GM21423 (cell line): ENCODE measurements at regions not wholly inside any gene's neighbourhood (a gene's known extent, or its start where the extent isn't known, plus 50 kb on each side); places are given as distances from the start of the nearest gene placed in this dataset.
A peak's percentile ranks its signal among the peaks of the same experiment; 100 is the strongest.

Source experiments
- ATAC-seq: cut with Tn5 transposase; IDR thresholded peaks from one replicate; pipeline ENCODE4 v1.9.1; 2021; ENCODE audit warnings: mild to moderate bottlenecking, moderate library complexity; ENCODE audit not compliant: unreplicated experiment

DNA sequence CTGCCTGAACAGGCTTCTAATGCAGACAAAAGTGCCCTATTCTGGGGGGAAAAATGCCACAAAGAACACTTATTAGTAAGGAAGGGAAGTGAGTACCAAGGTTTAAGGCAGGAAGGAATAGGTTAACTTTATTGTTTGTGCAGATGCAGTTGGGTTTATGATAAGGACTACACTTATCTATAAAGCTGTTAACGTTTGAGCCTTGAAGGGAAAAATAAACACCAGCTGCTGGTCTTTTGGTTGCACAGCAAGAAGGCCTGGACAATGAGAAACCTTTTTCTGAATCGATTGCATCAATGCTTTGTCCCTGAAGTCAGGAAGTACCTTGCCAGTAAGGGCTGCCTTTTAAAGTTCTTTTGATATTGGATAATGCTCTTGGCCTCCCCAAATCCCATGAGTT, 407.8 kb downstream of the ATP23 start:
- no peak for ATAC-seq

DNA sequence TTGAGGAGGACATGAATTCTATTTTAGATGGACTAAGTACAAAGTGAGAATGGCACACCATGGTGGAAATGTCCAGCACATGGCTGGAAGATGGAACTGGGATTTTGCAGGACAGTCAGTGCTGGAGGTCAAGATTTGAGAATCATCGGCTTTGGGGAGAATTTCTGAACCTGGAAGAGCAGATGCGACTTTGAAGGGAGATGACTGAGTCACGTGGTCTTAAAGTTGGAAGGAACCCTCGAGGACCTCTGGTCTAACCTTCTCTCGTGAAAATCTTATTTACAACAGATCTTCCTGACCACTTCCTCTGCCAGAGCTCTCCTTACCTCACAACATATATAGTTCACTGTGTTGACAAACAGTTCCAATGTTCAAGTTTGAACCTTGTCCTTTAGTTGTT, 415.4 kb downstream of the ATP23 start:
- ATAC-seq = no peak

DNA sequence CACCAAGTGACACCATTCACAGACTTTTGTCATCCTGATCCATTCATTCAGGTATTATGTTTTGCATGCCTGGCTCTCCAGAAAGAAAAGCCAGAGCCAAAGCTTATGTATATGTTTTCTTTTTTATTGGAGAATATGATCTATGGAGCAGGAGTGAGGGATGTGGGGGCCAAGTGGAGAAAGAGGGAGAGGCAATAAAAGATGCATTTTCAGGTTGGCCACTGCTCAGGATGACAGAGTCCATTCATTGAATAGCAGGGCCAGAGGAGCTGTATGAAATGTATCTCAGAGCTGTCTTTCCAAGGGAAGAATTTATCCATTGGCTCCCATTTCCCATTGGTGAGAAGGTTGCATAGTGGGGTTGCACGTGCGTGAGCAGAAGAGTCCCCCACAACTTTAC, 416.1 kb downstream of the ATP23 start:
- ATAC-seq = no peak

DNA sequence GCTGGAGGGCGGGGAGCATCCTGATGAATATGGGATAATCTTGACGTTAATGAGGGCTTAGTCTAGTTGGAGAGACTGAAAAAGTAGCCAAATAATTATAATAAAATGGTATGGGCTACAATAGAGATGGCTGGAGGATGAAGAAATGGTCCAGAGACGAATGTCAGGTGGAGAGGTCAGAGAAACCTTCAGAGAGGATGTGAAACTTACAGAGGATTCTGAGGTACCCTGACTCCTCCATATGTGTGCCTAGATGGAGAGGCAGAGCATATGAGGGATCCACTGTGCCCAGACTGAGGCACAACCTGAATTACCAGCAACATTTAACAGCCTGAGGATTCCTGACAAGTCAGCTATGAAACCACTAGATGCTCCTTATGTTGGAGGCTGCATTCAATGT, 417.0 kb downstream of the ATP23 start:
- no peak for ATAC-seq

DNA sequence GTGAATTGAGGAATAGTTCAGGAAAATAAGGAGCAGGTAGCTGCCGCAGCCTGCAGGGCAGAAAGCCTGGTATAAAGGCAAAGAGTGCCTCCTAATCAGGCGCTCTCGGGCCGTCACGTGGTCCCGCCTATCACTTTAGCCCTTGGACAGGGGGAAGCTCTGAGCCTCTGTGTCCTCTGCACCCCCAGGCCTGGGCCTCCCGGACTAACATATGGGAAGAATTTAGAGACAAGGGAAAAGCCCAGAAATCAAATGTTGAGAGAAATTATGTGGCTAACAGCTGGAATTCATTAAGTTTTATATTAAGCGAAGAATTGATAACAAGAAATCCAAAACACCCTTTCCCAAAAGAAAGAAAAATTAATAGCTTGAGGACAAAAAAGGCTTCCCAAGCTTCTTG, 417.7 kb downstream of the ATP23 start:
- ATAC-seq = no peak

DNA sequence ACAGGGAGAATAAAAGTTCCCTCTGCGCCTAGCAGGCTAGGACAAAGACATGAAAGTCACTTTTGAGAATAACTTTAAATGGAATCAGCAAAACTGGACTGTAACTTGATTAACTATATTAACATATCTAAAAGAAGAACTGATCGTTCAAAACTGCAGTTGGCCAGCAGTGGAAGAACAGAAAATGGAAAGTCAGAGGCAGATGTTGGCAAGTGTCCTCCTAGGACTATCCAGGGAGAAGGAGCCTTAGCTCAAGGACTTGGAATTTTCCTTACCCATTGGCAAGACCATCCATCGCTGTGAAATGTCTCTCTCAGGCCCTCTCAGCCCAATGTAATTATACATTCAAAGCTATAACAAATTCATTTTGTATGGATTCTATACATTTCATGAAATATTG, 419.7 kb downstream of the ATP23 start:
- ATAC-seq = no peak

DNA sequence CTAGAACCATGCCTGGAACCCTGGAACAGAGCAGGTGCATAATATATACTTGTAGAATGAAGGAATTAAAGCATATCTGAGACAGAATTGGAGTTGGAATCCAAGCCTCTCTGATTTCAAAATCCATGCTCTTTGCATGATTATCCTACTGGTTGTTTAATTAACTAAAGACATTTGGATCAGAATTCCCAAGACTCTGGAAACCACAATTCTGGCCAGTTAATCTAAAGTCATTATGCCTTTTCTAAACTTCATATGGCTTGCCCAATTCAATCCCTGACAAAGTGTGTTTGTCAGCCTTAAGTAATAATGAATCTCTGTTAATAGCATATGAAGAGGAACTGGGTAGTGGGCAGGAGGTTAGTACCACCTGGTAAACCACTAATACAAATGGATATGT, 422.6 kb downstream of the ATP23 start:
- no peak for ATAC-seq

DNA sequence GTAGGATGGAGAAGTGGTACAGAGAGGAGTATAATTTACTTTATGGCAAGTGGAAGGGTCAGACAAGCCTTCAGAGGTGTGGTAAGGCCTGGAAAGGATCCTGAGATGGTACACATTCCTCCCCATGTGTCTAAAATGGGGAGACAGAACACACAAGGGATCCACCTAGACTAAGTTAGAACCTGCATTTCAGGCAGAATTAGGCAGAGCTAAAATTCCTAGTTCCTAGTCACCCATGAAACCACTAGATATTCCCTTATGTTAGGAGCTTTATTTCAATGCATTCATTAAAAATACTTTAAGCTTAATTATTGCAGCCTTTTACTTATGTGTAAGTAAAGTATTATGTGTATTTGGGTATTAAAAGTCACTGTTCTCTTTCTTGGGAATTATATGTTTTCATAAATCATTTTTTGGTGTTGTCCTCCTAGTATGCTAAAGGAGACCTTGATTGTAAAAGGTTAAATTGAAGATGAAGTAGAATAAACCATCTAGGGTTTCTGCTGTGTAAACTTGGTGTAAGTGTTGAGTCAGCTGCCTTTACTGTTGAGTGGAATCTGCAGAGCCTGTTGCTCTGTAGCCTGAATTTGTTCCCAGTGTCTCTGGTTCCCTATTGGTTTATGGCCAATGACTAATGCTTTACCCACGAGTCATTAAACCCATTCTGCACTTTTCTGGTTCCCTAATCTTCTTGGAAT, 423.2 kb downstream of the ATP23 start:
- no peak for ATAC-seq

DNA sequence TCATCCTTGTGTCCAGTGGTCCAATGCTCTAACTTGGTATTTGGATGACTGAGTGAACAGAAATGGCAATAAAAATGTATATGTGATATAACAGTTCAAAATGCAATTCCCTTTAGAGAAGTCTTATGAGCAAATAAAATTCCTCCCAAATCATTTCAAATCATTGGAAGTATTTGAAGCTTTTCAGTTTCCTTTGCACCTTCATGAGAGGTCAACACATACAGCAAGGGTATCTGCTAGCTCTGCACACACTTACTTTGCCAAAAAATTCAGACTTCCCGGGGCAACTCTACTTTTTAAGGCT, 423.7 kb downstream of the ATP23 start:
- no peak for ATAC-seq

DNA sequence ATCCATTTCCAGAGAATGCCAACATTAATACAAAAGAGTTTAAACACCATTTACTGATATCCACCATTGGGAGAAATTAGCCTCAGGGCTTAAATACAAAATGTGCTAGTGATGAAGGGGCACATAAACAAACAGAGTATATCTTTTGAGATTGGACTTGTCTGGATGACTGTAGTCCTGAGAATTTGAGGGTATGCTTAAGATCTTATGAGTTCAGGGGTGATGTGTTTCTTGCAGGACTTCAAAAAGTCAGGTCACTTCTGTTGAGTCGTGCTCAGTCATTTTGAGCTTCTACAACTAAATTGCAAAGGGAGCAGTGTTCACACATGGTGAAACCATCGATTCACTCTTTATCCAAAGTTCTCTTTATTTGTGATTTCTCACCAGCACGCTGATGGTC, 425.7 kb downstream of the ATP23 start:
- no peak for ATAC-seq

DNA sequence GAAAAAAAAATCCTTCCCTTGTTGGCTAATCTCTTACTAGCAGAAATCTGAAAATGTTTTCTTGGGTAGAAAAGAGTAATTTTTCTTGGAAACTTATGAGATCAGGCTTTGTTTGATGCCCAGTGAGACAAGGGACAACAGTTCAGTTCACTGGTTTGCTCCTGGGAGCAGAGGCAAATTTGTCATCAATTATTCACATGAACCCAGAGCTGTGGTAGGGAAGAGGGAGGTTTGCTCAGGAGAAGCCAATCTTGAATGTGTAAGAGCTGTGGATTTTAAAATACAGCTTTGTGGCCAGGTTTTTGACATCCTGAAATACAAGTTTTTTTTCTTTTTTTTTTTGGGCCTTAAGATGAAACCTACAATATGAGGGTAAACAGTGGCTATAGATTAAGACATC, 426.6 kb downstream of the ATP23 start:
- ATAC-seq = no peak

DNA sequence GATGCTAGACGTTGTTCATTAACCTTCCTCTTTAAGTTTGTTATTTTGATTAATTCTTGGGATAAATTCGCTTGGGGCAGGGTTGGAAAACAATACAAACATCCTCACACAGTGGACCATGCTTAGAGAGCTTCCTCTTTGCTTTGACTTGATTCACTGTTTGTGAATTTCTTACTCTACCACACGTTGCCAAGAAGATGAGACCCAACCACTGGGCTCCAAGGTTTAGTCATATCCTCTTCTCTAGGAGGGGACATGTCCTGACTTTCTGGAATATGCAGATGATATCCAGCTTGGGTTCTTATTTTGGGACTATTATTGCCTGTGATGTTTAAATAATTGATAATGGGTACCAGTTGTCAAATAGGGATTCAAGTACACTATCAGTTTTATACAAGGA, 428.2 kb downstream of the ATP23 start:
- ATAC-seq = no peak

DNA sequence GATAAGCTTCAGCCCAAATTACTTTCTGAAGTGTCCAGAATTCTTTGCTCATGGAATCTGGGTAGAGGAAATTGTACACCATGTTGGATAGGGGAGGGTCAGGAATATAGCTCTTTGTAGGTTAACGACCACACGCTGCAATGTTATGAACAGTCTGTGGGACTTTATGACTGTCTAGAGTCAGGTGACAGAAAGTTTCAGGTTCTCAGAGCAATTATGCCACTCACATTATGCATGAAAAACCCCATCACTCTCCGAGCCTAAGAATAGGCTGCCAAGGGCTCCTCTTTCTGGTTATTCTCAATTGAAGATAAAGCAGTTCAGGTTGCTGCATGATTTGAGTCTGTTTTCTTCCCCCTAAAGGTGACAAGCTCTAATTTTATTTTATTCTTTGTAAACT, 430.9 kb downstream of the ATP23 start:
- peak; percentile 72 for ATAC-seq

DNA sequence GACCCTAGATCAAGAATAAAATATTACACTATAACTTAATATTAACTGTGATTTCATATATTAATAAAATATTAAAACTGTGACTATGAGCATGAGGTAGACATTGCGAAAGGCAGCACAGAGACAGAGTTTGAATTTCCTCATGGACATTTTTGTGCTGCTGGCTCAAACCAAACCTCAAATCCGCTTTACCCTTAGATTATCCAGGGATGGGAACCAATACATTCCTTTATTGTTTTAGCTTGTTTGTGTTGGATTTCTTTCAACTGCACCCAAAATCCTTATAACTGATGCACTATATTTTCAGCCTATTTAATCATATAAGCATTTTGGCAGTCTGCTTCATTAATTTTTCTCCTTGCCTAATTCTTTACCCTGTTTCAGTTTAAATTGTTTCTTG, 436.7 kb downstream of the ATP23 start:
- no peak for ATAC-seq

DNA sequence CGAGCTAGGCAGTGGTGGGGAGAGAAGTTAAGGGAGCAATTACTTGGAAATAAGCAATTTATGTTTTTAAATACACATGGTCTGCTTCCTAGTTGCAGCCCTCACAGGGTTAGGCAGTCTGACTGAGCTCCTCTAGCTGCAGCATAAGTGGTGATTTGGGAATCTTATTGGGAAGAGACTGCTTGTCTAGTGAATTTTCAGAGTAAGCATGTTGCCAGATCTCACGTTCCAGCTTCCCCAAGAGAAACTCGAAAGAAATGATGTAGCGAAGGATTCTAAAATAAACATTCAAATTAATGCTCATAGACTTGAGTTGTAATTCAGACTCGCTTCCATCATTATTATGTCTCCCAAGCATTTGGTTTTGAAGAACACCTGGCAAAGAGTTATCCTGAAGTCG, 440.2 kb downstream of the ATP23 start:
- ATAC-seq = no peak

DNA sequence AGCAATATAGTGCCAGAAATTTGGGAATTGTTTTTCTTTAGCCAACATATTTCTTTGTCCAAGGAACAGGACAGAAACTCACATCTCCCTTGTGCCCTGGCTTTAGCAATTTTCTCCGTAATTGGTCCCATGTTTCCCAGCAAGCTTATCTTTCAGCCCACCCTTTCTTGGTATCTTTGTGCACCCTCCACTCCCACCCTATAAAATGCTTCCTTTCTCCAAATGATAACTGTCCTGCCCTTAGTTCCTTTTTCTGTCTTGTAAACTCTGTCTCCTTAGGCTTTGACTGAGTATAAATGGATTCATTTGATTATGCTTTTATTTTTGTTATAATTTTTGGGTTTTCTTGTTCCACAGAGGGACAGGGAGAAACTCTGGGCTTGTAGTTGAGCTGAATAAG, 442.8 kb downstream of the ATP23 start:
- no peak for ATAC-seq

DNA sequence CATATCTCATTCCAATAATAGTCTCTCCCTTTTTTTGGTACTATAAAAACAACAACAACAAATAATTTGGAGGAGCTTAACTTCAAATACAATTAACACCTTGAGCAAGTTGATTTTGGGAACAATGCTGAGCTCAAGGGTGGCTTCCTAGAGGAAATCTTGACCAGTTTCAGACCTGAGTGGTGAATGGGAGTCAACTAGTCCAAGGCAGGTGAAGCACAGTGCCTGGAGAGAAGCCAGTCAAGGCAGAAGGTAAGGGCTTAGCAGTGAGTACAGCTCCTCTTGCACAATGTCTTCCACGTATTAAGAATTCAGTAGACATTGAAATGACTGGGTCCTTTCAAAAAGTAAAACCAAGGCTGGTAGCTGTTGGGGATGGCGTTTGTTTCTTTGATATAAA, 444.8 kb downstream of the ATP23 start:
- no peak for ATAC-seq

DNA sequence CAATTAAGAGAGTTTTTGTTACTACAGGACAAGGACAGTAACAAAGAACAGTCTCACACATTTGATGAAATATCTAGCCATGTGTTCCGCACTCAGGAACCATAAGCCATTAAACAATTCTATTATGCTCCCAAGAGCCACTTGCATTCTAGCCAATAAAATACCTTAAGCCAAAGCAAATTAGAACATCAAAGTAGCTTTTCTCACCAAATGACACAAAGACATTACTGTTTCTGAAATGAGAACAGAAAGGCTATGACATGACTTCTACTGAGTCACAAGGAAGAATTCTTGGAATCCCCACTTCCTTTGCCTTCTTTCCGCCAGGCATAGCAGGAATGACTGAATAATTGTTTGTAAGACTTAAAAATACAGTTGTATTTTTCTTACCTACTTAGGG, 445.8 kb downstream of the ATP23 start:
- ATAC-seq = no peak

DNA sequence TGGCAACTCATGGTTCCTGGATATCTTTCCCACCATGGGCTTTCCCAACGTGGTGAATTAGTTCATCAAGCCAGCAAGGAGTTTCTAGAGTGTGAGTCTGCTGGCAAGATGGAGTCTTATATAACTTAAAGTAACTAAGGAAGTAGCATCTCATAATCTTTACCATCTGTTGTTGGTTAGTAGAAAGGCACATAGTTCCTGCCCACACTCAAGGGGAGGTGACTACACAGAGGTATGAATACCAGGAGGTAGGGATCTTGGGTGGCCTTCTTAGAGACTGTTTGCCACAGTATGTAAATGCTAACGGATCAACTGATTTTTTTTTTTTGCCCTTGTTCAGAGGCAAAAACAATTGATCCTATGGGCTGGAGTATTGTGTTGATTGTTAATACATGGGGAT, 446.9 kb downstream of the ATP23 start:
- ATAC-seq = no peak

DNA sequence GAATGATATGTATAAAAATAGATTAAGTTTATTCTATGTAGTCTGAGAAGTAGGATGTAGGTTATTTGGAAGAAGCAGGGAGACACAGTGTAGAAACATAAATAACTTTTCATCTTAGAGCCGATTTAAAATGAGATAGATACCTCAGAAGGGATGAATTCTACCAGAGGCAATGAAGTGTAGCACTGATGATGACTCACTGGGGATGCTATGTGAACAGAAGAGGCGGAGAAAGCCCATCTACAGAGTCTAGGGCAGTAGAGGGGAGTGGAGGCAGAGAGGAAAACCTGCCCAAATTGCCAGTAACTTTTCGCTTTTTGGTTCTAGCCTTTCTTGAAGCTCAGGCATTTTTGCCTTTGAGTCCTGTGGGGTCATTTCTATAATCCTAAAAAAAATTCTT, 451.8 kb downstream of the ATP23 start:
- ATAC-seq = no peak

DNA sequence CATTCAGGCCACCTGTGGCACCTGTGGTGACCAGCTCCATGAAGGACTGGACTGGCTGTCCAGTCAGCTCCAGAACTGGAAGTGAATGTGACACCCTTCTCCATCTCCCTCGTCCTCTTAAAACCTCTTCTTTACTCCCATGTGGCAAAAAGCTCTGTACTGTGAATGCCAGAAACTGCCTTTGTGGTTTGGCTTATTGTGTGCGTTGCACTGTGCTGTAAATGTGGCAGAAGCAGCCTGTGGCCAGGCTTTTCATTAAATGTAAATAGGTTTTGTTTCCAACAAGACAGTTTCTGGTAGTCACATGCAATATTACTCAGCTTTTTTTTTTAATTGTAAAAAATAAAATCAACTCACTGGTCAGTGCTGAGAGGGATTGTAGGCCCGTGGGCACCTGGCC, 453.7 kb downstream of the ATP23 start:
- ATAC-seq = no peak

DNA sequence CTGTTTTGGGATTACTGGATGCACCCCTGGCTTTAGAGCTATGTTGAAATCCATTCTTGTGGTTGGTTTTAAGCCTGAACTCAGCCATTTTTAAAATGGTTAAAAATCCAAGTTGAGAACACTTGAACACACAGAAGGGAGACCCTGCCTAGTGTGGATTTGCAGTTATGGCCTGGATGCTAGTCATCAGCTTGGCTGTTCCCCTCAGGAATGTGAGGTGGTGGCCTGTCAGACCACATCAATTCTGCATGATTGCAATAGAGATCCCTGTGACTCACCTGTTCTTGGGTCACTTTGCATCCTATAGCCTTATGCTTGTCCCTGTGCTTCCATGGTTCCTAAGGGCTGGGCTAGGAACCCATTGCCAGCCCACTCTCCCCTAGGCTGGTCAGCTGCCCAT, 454.1 kb downstream of the ATP23 start:
- no peak for ATAC-seq

DNA sequence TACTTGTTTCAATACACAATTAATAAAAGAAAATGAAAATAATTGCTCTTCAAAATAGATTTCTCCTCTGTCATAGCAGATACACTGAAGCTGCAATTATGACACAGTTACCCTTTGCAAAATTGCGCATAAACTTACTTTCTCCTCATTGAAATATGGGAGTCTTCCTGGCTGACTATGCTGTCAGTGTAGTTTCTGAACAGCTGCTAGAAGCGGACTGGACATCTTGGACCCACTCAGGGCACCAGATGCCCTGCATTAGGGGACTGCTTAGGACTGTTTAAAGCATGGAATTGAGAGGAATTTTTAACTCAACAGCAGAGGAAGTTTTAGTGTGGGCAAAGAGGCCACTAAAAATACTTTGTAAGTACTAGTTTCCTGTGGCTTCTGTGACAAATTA, 454.9 kb downstream of the ATP23 start:
- no peak for ATAC-seq

DNA sequence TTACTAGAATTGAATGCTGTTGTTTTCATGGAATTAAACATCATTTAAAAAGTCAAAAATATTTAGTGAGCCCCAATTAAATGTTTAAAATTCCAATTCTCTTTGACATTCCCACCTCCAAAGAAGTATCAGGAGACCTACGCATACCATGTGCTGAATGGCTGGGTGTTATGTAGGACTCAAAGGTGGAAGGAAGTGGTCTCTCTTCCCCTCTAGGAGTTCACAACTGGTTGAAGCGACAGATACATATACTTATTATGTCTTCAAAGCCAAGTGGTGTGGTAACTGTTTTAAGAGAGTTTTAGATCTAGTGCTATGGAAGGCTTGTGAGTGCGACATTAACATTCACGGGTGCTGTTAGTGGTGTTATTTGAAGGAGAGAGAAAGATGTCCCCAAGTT, 464.0 kb downstream of the ATP23 start:
- no peak for ATAC-seq
